HEK293 (cell line): ENCODE measurements at regions not wholly inside any gene's neighbourhood (a gene's known extent, or its start where the extent isn't known, plus 50 kb on each side); places are given as distances from the start of the nearest gene placed in this dataset.

ENCODE experiments used
- CTCF ChIA-PET: fragments of 350-600 bp; formaldehyde crosslinking; extraction: SDS; loops from one replicate; lab custom pipeline; 2021; ENCODE audit warnings: antibody characterized with exemption; lab: Yijun Ruan, JAX
- POLR2A ChIA-PET: fragments of 300-600 bp; formaldehyde crosslinking; extraction: SDS; loops from one replicate; lab custom pipeline; 2020; ENCODE audit warnings: antibody characterized with exemption, inconsistent platforms; lab: Yijun Ruan, JAX
- H3K27ac ChIP-seq: fragments of 200-500 bp; sonication (Bioruptor generic); 2 replicates; pipeline ENCODE4 v1.5.1; 2014; ENCODE audit warnings: low read depth, low read length, control low read depth, inconsistent platforms; ENCODE audit errors: extremely low read depth
- H3K36me3 ChIP-seq, 2 experiments: fragments of 200-500 bp in 1 of 2; sonication (Bioruptor generic) in 1 of 2; 1 replicate in 1 of 2; 2 replicates in 1 of 2; pipeline ENCODE4 v1.5.1; 2014 to 2017; ENCODE audit warnings: inconsistent platforms in 2 of 2, low read length in 2 of 2; ENCODE audit not compliant: control insufficient read depth in 2 of 2, insufficient read depth in 1 of 2
- H3K4me1 ChIP-seq: fragments of 200-500 bp; sonication (Bioruptor generic); 2 replicates; pipeline ENCODE4 v1.5.1; 2014; ENCODE audit warnings: mild to moderate bottlenecking, low read length, inconsistent platforms; ENCODE audit not compliant: control insufficient read depth, insufficient read depth
- H3K4me3 ChIP-seq: 2 replicates; pipeline ENCODE4 v1.5.1; 2011; ENCODE audit warnings: low read depth, mild to moderate bottlenecking, control low read depth, low read length, moderate library complexity
- H3K9me3 ChIP-seq: fragments of 200-500 bp; sonication (Bioruptor generic); 2 replicates; pipeline ENCODE4 v1.5.1; 2014; ENCODE audit warnings: low read depth, low read length, inconsistent platforms; ENCODE audit not compliant: control insufficient read depth, insufficient read depth
- GFI1B ChIP-seq: fragments of 450-650 bp; formaldehyde crosslinking; IDR thresholded peaks from 2 replicates; pipeline ENCODE4 v1.5.1; 2016; ENCODE audit warnings: missing biosample characterization, missing genetic modification characterization
- ZBTB7A ChIP-seq: fragments of 450-650 bp; formaldehyde crosslinking; IDR thresholded peaks from 2 replicates; pipeline ENCODE4 v1.5.1; 2016; ENCODE audit warnings: low read depth, missing biosample characterization, missing genetic modification characterization
- TF ChIP-seq, protein P1 (sequence below): fragments of 450-650 bp; formaldehyde crosslinking; IDR thresholded peaks from 2 replicates; pipeline ENCODE4 v1.5.1; 2017; ENCODE audit warnings: missing biosample characterization, missing genetic modification characterization
- TF ChIP-seq, protein P2 (sequence below): fragments of 450-650 bp; formaldehyde crosslinking; IDR thresholded peaks from 2 replicates; pipeline ENCODE4 v1.5.1; 2016; ENCODE audit warnings: missing biosample characterization, missing genetic modification characterization
- TF ChIP-seq, protein P3 (sequence below): fragments of 450-650 bp; formaldehyde crosslinking; IDR thresholded peaks from 2 replicates; pipeline ENCODE4 v1.5.1; 2017; ENCODE audit warnings: missing biosample characterization, missing genetic modification characterization
- TF ChIP-seq, protein P4 (sequence below): fragments of 450-650 bp; formaldehyde crosslinking; IDR thresholded peaks from 2 replicates; pipeline ENCODE4 v1.5.1; 2016; ENCODE audit warnings: missing biosample characterization, missing genetic modification characterization
- TF ChIP-seq, protein P5 (sequence below): fragments of 450-650 bp; formaldehyde crosslinking; IDR thresholded peaks from 2 replicates; pipeline ENCODE4 v1.5.1; 2016; ENCODE audit warnings: missing biosample characterization, missing genetic modification characterization, low read depth

DNA sequence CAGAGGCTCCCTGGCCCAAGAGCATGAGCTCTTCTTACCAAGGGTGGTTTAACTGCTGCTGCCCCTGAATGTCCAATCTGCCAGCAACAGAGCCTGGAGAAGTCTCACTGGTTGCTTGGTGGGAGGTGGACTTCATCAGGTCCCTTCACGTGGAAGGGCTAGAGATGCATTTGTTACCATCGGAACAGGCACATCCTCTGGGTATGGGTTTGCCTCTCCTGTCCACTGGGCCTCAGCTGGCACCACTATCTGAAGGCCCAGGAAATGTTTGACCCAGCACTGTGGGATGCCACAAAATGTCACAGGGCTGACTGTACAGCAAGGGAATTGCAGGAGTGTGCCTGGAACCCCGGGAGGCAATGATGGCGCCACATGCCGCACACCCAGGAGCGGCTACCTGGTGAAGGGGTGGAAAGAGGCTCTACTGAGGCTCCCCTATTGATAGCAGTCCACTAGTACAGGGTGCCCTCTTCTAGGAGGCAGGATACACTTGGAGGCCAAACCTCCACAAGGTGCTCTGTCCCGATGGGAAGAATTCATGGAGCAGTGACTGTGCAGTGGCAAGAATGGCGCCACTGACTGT lies 603.1 kb upstream of the MGMT start:
- Histone ChIP-seq H3K27ac (no peak overlapping the region), H3K4me3 (no peak overlapping the region), H3K4me1 (no peaks in the 10 kb centered on the region), H3K36me3 (no peaks in the 10 kb centered on the region), H3K9me3 (no peaks in the 10 kb centered on the region)
- TF ChIP-seq, protein P1, sequence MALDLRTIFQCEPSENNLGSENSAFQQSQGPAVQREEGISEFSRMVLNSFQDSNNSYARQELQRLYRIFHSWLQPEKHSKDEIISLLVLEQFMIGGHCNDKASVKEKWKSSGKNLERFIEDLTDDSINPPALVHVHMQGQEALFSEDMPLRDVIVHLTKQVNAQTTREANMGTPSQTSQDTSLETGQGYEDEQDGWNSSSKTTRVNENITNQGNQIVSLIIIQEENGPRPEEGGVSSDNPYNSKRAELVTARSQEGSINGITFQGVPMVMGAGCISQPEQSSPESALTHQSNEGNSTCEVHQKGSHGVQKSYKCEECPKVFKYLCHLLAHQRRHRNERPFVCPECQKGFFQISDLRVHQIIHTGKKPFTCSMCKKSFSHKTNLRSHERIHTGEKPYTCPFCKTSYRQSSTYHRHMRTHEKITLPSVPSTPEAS (tag by site-specific recombination): no peak
- no peak for TF ChIP-seq GFI1B (tag by site-specific recombination)
- TF ChIP-seq, protein P2, sequence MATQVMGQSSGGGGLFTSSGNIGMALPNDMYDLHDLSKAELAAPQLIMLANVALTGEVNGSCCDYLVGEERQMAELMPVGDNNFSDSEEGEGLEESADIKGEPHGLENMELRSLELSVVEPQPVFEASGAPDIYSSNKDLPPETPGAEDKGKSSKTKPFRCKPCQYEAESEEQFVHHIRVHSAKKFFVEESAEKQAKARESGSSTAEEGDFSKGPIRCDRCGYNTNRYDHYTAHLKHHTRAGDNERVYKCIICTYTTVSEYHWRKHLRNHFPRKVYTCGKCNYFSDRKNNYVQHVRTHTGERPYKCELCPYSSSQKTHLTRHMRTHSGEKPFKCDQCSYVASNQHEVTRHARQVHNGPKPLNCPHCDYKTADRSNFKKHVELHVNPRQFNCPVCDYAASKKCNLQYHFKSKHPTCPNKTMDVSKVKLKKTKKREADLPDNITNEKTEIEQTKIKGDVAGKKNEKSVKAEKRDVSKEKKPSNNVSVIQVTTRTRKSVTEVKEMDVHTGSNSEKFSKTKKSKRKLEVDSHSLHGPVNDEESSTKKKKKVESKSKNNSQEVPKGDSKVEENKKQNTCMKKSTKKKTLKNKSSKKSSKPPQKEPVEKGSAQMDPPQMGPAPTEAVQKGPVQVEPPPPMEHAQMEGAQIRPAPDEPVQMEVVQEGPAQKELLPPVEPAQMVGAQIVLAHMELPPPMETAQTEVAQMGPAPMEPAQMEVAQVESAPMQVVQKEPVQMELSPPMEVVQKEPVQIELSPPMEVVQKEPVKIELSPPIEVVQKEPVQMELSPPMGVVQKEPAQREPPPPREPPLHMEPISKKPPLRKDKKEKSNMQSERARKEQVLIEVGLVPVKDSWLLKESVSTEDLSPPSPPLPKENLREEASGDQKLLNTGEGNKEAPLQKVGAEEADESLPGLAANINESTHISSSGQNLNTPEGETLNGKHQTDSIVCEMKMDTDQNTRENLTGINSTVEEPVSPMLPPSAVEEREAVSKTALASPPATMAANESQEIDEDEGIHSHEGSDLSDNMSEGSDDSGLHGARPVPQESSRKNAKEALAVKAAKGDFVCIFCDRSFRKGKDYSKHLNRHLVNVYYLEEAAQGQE (tag by site-specific recombination): no peak
- TF ChIP-seq, protein P3, sequence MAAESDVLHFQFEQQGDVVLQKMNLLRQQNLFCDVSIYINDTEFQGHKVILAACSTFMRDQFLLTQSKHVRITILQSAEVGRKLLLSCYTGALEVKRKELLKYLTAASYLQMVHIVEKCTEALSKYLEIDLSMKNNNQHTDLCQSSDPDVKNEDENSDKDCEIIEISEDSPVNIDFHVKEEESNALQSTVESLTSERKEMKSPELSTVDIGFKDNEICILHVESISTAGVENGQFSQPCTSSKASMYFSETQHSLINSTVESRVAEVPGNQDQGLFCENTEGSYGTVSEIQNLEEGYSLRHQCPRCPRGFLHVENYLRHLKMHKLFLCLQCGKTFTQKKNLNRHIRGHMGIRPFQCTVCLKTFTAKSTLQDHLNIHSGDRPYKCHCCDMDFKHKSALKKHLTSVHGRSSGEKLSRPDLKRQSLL (tag by site-specific recombination): no peak
- TF ChIP-seq, protein P4, sequence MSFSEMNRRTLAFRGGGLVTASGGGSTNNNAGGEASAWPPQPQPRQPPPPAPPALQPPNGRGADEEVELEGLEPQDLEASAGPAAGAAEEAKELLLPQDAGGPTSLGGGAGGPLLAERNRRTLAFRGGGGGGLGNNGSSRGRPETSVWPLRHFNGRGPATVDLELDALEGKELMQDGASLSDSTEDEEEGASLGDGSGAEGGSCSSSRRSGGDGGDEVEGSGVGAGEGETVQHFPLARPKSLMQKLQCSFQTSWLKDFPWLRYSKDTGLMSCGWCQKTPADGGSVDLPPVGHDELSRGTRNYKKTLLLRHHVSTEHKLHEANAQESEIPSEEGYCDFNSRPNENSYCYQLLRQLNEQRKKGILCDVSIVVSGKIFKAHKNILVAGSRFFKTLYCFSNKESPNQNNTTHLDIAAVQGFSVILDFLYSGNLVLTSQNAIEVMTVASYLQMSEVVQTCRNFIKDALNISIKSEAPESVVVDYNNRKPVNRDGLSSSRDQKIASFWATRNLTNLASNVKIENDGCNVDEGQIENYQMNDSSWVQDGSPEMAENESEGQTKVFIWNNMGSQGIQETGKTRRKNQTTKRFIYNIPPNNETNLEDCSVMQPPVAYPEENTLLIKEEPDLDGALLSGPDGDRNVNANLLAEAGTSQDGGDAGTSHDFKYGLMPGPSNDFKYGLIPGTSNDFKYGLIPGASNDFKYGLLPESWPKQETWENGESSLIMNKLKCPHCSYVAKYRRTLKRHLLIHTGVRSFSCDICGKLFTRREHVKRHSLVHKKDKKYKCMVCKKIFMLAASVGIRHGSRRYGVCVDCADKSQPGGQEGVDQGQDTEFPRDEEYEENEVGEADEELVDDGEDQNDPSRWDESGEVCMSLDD (tag by site-specific recombination): no peak
- POLR2A ChIA-PET: no interaction called here
- CTCF ChIA-PET: no interaction called here

DNA sequence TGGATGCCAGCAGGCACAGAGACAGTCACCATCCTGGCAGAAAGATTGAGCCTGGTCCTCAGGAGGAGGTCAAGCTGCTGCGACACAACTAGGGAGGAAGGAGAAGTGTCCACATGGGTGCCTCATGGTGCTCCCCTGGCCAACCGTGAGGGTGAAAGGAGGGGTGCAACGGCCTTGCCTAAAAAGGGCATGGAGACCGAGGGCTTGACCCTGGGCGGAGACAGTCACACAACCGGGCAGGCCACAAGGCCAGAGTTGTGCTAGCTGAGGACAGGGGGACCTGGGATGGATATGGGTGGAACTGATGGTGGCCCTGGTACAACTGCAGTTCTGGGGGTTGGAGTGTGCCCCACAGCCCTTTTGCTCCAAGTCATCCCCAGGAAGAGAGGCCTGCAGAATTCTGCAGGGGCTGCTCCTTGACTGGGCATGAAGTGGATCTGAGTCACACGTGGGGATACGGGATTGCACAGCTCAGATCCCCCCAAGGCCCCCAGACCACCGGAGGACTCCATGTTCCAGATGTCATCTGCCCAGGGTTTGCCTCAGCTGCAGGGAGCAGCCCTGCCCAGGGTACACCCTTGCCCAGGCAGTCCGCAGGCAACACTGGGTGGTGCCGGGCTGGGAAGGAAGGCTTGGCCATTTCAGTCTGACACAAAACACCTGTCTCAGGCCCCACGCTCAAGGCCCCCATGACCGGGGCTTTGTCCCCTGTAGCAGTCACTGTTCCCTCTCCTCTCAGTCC lies 602.3 kb upstream of the MGMT start:
- Histone ChIP-seq H3K4me3 (no peak overlapping the region), H3K9me3 (no peaks in the 10 kb centered on the region), H3K4me1 (no peaks in the 10 kb centered on the region), H3K27ac (no peak overlapping the region), H3K36me3 (no peaks in the 10 kb centered on the region)
- POLR2A ChIA-PET: no interaction called here
- CTCF ChIA-PET: no interaction called here
- TF ChIP-seq, protein P5, sequence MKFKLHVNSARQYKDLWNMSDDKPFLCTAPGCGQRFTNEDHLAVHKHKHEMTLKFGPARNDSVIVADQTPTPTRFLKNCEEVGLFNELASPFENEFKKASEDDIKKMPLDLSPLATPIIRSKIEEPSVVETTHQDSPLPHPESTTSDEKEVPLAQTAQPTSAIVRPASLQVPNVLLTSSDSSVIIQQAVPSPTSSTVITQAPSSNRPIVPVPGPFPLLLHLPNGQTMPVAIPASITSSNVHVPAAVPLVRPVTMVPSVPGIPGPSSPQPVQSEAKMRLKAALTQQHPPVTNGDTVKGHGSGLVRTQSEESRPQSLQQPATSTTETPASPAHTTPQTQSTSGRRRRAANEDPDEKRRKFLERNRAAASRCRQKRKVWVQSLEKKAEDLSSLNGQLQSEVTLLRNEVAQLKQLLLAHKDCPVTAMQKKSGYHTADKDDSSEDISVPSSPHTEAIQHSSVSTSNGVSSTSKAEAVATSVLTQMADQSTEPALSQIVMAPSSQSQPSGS (tag by site-specific recombination): no peak
- no peak for TF ChIP-seq ZBTB7A (tag by site-specific recombination)
